ENCODE measurements at regions not wholly inside any gene's neighbourhood (a gene's known extent, or its start where the extent isn't known, plus 50 kb on each side); places are given as distances from the start of the nearest gene placed in this dataset.

DNA sequence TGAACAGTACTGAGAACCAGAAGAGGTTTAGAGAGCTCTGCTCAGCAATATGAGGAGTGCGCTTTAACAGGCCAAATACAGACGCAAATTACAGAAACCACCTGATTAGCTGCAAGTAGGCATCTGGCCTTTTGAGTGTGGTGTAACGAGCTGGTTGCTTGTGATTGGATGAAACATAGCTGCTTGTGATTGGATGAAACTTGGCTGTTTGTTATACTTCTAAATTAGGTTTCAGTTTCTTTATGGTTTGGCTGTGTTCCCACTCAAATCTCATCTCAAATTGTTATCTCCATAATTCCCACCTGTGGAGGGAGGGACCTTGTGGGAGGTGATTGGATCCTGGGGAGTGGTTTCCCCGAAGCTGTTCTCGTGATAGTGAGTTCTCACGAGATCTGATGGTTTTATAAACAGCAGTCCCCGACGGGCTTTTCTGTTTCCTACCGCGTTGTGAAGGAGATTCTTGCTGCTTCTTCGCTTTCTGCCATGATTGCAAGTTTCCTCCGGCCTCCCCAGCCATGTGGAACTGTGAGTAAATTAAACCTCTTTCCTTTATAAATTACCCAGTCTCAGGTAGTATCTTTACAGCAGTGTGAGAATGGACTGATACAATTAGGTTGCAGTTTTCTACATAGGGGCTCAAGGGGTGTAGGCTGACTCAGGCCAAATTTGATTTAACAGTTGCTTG lies 655.9 kb upstream of the MAN1A1 start (continued):
- TF ChIP-seq, protein P1, sequence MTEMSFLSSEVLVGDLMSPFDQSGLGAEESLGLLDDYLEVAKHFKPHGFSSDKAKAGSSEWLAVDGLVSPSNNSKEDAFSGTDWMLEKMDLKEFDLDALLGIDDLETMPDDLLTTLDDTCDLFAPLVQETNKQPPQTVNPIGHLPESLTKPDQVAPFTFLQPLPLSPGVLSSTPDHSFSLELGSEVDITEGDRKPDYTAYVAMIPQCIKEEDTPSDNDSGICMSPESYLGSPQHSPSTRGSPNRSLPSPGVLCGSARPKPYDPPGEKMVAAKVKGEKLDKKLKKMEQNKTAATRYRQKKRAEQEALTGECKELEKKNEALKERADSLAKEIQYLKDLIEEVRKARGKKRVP (CRISPR knock-in tag; IDR thresholded peaks at IDR 0.05): 0 out of 4 replicates have a peak, but pooled peaks of 1 of the 2 experiments have one; percentile 38
- TF ChIP-seq ZNF501 (CRISPR knock-in tag; IDR thresholded peaks at IDR 0.05) (no peak), CCAR2 (optimal IDR thresholded peaks at IDR 0.05; ENCODE audit: low read depth, low read length) (no peak), ARNTL (CRISPR knock-in tag; IDR thresholded peaks at IDR 0.05) (no peak), ZNF709 (CRISPR knock-in tag; IDR thresholded peaks at IDR 0.05) (0 out of 2 replicates have a peak, but pooled peaks have one; percentile 50), SNAPC2 (CRISPR knock-in tag; IDR thresholded peaks at IDR 0.05) (0 out of 2 replicates have a peak, but pooled peaks have one; percentile 62), ZSCAN22 (CRISPR knock-in tag; IDR thresholded peaks at IDR 0.05) (no peak), HMGA1 (CRISPR knock-in tag; conservative IDR thresholded peaks at IDR 0.05) (no peak), XBP1 (CRISPR knock-in tag; IDR thresholded peaks at IDR 0.05) (no peak), FOXK1 (CRISPR knock-in tag; IDR thresholded peaks at IDR 0.05; ENCODE audit: borderline replicate concordance, low read depth) (peak; percentile 70; the same call in 1 of the 2 replicates), BHLHE40 (IDR thresholded peaks at IDR 0.05; ENCODE audit: low read length) (no peak), THAP11 (CRISPR knock-in tag; IDR thresholded peaks at IDR 0.05) (peak; percentile 54; the same call in 1 of the 2 replicates), ZNF432 (CRISPR knock-in tag; IDR thresholded peaks at IDR 0.05; ENCODE audit: borderline replicate concordance) (no peak), ZNF75D (CRISPR knock-in tag; IDR thresholded peaks at IDR 0.05; ENCODE audit: borderline replicate concordance) (no peak), PCBP1 (IDR thresholded peaks at IDR 0.05; ENCODE audit: borderline replicate concordance, low read depth, low read length) (no peak), ELF4 (CRISPR knock-in tag; IDR thresholded peaks at IDR 0.05; ENCODE audit: borderline replicate concordance) (no peak), ZFP1 (CRISPR knock-in tag; IDR thresholded peaks at IDR 0.05) (no peak), MTA1 (CRISPR knock-in tag; IDR thresholded peaks at IDR 0.05; ENCODE audit: borderline replicate concordance) (no peak), ZNF441 (CRISPR knock-in tag; IDR thresholded peaks at IDR 0.05; ENCODE audit: borderline replicate concordance) (no peak), EZH2 (conservative IDR thresholded peaks at IDR 0.05; ENCODE audit: low read depth, low read length) (no peak), RXRA (CRISPR knock-in tag; IDR thresholded peaks at IDR 0.05) (no peak), SP4 (CRISPR knock-in tag; IDR thresholded peaks at IDR 0.05) (no peak), GRHL1 (CRISPR knock-in tag; conservative IDR thresholded peaks at IDR 0.05) (no peak), SOX13 (IDR thresholded peaks at IDR 0.05) (no peak), SOX13 (CRISPR knock-in tag; conservative IDR thresholded peaks at IDR 0.05 in 1 of 2, IDR thresholded peaks at IDR 0.05 in 1 of 2) (0 out of 4 replicates have a peak, but pooled peaks of 1 of the 2 experiments have one; percentile 13), ZNF430 (CRISPR knock-in tag; IDR thresholded peaks at IDR 0.05) (no peak)
- TF ChIP-seq, protein P2, sequence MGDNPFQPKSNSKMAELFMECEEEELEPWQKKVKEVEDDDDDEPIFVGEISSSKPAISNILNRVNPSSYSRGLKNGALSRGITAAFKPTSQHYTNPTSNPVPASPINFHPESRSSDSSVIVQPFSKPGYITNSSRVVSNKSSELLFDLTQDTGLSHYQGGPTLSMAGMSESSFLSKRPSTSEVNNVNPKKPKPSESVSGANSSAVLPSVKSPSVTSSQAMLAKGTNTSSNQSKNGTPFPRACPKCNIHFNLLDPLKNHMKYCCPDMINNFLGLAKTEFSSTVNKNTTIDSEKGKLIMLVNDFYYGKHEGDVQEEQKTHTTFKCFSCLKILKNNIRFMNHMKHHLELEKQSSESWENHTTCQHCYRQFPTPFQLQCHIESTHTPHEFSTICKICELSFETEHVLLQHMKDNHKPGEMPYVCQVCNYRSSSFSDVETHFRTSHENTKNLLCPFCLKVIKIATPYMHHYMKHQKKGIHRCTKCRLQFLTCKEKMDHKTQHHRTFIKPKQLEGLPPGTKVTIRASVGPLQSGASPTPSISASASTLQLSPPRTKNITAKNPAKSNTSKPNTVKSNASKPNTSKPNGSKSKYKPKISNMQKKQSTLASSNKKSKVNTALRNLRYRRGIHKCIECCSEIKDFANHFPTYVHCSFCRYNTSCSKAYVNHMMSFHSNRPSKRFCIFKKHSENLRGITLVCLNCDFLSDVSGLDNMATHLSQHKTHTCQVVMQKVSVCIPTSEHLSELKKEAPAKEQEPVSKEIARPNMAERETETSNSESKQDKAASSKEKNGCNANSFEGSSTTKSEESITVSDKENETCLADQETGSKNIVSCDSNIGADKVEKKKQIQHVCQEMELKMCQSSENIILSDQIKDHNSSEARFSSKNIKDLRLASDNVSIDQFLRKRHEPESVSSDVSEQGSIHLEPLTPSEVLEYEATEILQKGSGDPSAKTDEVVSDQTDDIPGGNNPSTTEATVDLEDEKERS (CRISPR knock-in tag; IDR thresholded peaks at IDR 0.05): peak; percentile 49; the same call in 1 of the 2 replicates
